GM23338 (cell line): ENCODE measurements at regions not wholly inside any gene's neighbourhood (a gene's known extent, or its start where the extent isn't known, plus 50 kb on each side); places are given as distances from the start of the nearest gene placed in this dataset.
A peak's percentile ranks its signal among the peaks of the same experiment; 100 is the strongest.

Experiments
- ATAC-seq: fragments of 200-7000 bp; cut with Tn5 transposase; 3 replicates; pipeline ENCODE4 v1.9.1; 2020
- DNase-seq: peaks from one replicate; pipeline ENCODE4 v3.0.0-alpha.2; 2015; ENCODE audit warnings: low spot score
- H2AFZ ChIP-seq: fragments of 200-600 bp; sonication (generic); 2 replicates; pipeline ENCODE4 v1.8.0; 2016; ENCODE audit warnings: antibody characterized with exemption, mild to moderate bottlenecking, moderate library complexity
- H3F3A ChIP-seq: fragments of 200-600 bp; sonication (generic); replicated peaks from 2 replicates; pipeline ENCODE4 v1.8.0; 2017; ENCODE audit warnings: antibody characterized with exemption, mixed run types, low read depth
- H3K27ac ChIP-seq: fragments of 200-600 bp; sonication (generic); 2 replicates; pipeline ENCODE4 v1.6.1; 2016; ENCODE audit warnings: low read depth
- H3K27me3 ChIP-seq: fragments of 200-600 bp; sonication (generic); 2 replicates; pipeline ENCODE4 v1.8.0; 2016; ENCODE audit warnings: mild to moderate bottlenecking, mixed run types, moderate library complexity; ENCODE audit not compliant: insufficient read depth
- H3K36me3 ChIP-seq: fragments of 200-600 bp; sonication (generic); 2 replicates; pipeline ENCODE4 v1.8.0; 2016; ENCODE audit warnings: mild to moderate bottlenecking; ENCODE audit not compliant: insufficient read depth
- H3K4me1 ChIP-seq: fragments of 200-600 bp; sonication (generic); 2 replicates; pipeline ENCODE4 v1.8.0; 2016; ENCODE audit warnings: mild to moderate bottlenecking, moderate library complexity; ENCODE audit not compliant: insufficient read depth
- H3K4me2 ChIP-seq: fragments of 200-600 bp; sonication (generic); 2 replicates; pipeline ENCODE4 v1.7.1; 2017; ENCODE audit warnings: mixed run types
- H3K4me3 ChIP-seq: fragments of 200-600 bp; sonication (generic); 2 replicates; pipeline ENCODE4 v1.6.1; 2016; ENCODE audit warnings: mixed run types
- H3K79me2 ChIP-seq: fragments of 200-600 bp; sonication (generic); replicated peaks from 2 replicates; pipeline ENCODE4 v1.8.0; 2017; ENCODE audit warnings: mild to moderate bottlenecking; ENCODE audit not compliant: insufficient read depth
- H3K9me2 ChIP-seq: fragments of 200-600 bp; sonication (generic); 2 replicates; pipeline ENCODE4 v1.8.0; 2017; ENCODE audit not compliant: insufficient read depth
- H4K20me1 ChIP-seq: fragments of 200-600 bp; sonication (generic); replicated peaks from 2 replicates; pipeline ENCODE4 v1.8.0; 2017; ENCODE audit warnings: mild to moderate bottlenecking; ENCODE audit not compliant: insufficient read depth
- H3K27ac Mint-ChIP-seq: 2 replicates; pipeline ENCODE4 v1.8.0; 2020; ENCODE audit warnings: inconsistent platforms, mild to moderate bottlenecking, moderate library complexity, mixed read lengths
- H3K27me3 Mint-ChIP-seq: 3 replicates; pipeline ENCODE4 v1.8.0; 2022; ENCODE audit warnings: low read depth, mild to moderate bottlenecking, moderate library complexity, mixed read lengths, inconsistent platforms; ENCODE audit not compliant: insufficient read depth, poor library complexity
- H3K36me3 Mint-ChIP-seq: 3 replicates; pipeline ENCODE4 v1.8.0; 2021; ENCODE audit warnings: low read depth, mild to moderate bottlenecking, inconsistent platforms, moderate library complexity, mixed read lengths
- H3K4me1 Mint-ChIP-seq: 3 replicates; pipeline ENCODE4 v1.8.0; 2020; ENCODE audit warnings: mild to moderate bottlenecking, inconsistent platforms, mixed read lengths
- H3K4me3 Mint-ChIP-seq: 3 replicates; pipeline ENCODE4 v1.8.0; 2021; ENCODE audit warnings: moderate library complexity, mild to moderate bottlenecking, inconsistent platforms, mixed read lengths
- H3K9me3 Mint-ChIP-seq: 3 replicates; pipeline ENCODE4 v1.8.0; 2020; ENCODE audit warnings: moderate library complexity, mild to moderate bottlenecking, inconsistent platforms, mixed read lengths
- CREB1 ChIP-seq: fragments of 250-450 bp; sonication (Bioruptor Pico); IDR thresholded peaks from 2 replicates; pipeline ENCODE4 v1.5.0; 2020; ENCODE audit warnings: low read depth, mild to moderate bottlenecking, moderate library complexity
- CTCF ChIP-seq, 2 experiments: fragments of 200-600 bp in 1 of 2; sonication (generic) in 1 of 2; conservative IDR thresholded peaks; 2 replicates each; pipeline versions ENCODE4 v1.5.1 to v1.6.1; 2016 to 2017; ENCODE audit warnings: antibody characterized with exemption in 2 of 2, low read depth in 2 of 2, mild to moderate bottlenecking in 2 of 2, moderate library complexity in 1 of 2
- ETS1 ChIP-seq: IDR thresholded peaks from 2 replicates; pipeline ENCODE4 v1.6.1; 2016; ENCODE audit warnings: antibody characterized with exemption
- EZH2 ChIP-seq: fragments of 200-600 bp; sonication (generic); IDR thresholded peaks from one replicate; pipeline ENCODE4 v1.8.0; 2017; ENCODE audit warnings: antibody characterized with exemption, mild to moderate bottlenecking, low read depth; ENCODE audit not compliant: unreplicated experiment
- EZH2phosphoT487 ChIP-seq: fragments of 200-600 bp; sonication (generic); IDR thresholded peaks from one replicate; pipeline ENCODE4 v1.8.1; 2018; ENCODE audit warnings: antibody characterized with exemption; ENCODE audit not compliant: unreplicated experiment
- POLR2AphosphoS5 ChIP-seq: IDR thresholded peaks from 2 replicates; pipeline ENCODE4 v1.6.1; 2016; ENCODE audit warnings: antibody characterized with exemption, low read depth
- REST ChIP-seq: IDR thresholded peaks from one replicate; pipeline ENCODE4 v1.6.1; 2018; ENCODE audit warnings: antibody characterized with exemption; ENCODE audit not compliant: unreplicated experiment
- STAT1 ChIP-seq: IDR thresholded peaks from one replicate; pipeline ENCODE4 v1.6.1; 2016; ENCODE audit warnings: antibody characterized with exemption; ENCODE audit not compliant: unreplicated experiment
- ZNF331 ChIP-seq: fragments of 250-450 bp; sonication (Bioruptor Pico); IDR thresholded peaks from 2 replicates; pipeline ENCODE4 v1.5.0; 2020; ENCODE audit warnings: low read depth, mild to moderate bottlenecking, moderate library complexity
- ZNF462 ChIP-seq: fragments of 250-450 bp; sonication (Bioruptor Pico); IDR thresholded peaks from 2 replicates; pipeline ENCODE4 v1.5.0; 2020; ENCODE audit warnings: mild to moderate bottlenecking, moderate library complexity

- TF ChIP-seq REST: no peak
- TF ChIP-seq ETS1: no peak
These were observed 55.0 kb upstream of the ZNF644 start (continued) for GRCh38 chr1:91076834-91077233.

GRCh38 chr1:91075233-91076135 lies 53.6 kb upstream of the ZNF644 start:
- no peak overlapping the region for H3K4me3 Mint-ChIP-seq
- peaks cover 3% of the 10 kb centered on the region; the same call in 1 of the 2 replicates for H3K4me1 ChIP-seq
- H3F3A ChIP-seq: 0 out of 2 replicates have a peak, but pooled peaks cover 4% of the 10 kb centered on the region
- H3K4me3 ChIP-seq: no peak overlapping the region
- H3K4me2 ChIP-seq: no peak overlapping the region
- DNase-seq (no peak), ATAC-seq (no peak)
- no peaks in the 10 kb centered on the region for H3K9me3 Mint-ChIP-seq
- no peak overlapping the region for H3K27ac ChIP-seq
- H3K9me2 ChIP-seq: no peaks in the 10 kb centered on the region
- TF ChIP-seq CTCF (conservative IDR thresholded peaks at IDR 0.05; ENCODE audit: low read depth in 2 of 2) (peak in 1 of 2 experiments; percentile 24; a peak in 2 of 4 replicates), POLR2AphosphoS5 (no peak), ZNF331 (CRISPR knock-in tag) (no peak), EZH2 (no peak), CREB1 (CRISPR knock-in tag) (no peak), EZH2phosphoT487 (no peak), ZNF462 (no peak), STAT1 (no peak)
- H3K79me2 ChIP-seq: no peaks in the 10 kb centered on the region
- H3K27ac Mint-ChIP-seq: no peak overlapping the region
- H3K27me3 Mint-ChIP-seq: peaks cover 2% of the 10 kb centered on the region
- H2AFZ ChIP-seq: peak overlapping the region; percentile 94
- no peaks in the 10 kb centered on the region for H3K36me3 Mint-ChIP-seq
- H4K20me1 ChIP-seq: no peaks in the 10 kb centered on the region
- no peaks in the 10 kb centered on the region for H3K27me3 ChIP-seq
- H3K4me1 Mint-ChIP-seq: peaks cover 12% of the 10 kb centered on the region
- H3K36me3 ChIP-seq: no peaks in the 10 kb centered on the region; the same call in 1 of the 2 replicates
